ENCODE measurements at regions not wholly inside any gene's neighbourhood (a gene's known extent, or its start where the extent isn't known, plus 50 kb on each side); places are given as distances from the start of the nearest gene placed in this dataset.

DNA sequence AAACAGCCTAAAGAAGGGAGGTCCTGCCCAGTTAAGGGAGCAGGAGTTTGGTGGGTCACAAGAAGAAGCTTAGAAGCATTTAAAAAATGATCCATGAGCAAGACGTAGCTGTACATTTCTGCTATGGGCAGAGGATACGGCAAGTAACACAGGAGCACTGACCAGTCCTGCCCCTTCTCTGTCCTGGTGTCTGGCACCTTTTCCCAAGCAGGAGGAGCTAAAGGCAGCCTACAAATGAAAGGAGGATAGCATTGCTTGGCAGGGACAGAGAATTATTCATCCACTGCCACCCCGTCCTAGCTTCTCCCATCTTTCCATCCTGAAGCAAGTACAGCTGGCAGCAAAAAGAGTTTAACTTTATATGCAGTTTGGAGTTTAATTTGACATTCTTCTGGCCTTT lies 1077.6 kb downstream of the TYW1 start:
- TF ChIP-seq, protein P1, sequence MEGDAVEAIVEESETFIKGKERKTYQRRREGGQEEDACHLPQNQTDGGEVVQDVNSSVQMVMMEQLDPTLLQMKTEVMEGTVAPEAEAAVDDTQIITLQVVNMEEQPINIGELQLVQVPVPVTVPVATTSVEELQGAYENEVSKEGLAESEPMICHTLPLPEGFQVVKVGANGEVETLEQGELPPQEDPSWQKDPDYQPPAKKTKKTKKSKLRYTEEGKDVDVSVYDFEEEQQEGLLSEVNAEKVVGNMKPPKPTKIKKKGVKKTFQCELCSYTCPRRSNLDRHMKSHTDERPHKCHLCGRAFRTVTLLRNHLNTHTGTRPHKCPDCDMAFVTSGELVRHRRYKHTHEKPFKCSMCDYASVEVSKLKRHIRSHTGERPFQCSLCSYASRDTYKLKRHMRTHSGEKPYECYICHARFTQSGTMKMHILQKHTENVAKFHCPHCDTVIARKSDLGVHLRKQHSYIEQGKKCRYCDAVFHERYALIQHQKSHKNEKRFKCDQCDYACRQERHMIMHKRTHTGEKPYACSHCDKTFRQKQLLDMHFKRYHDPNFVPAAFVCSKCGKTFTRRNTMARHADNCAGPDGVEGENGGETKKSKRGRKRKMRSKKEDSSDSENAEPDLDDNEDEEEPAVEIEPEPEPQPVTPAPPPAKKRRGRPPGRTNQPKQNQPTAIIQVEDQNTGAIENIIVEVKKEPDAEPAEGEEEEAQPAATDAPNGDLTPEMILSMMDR (IDR thresholded peaks at IDR 0.05), result no peak
- no peak for TF ChIP-seq POLR2A (IDR thresholded peaks at IDR 0.05)
